Left lung (tissue), 4 donors: ENCODE measurements at regions not wholly inside any gene's neighbourhood (a gene's known extent, or its start where the extent isn't known, plus 50 kb on each side); places are given as distances from the start of the nearest gene placed in this dataset.

Experiments
- ATAC-seq: fragments of 200-7000 bp; cut with Tn5 transposase; one replicate; pipeline ENCODE4 v1.9.1; 2020; ENCODE audit warnings: moderate library complexity
- DNase-seq, 4 donors: peaks; one replicate each; pipeline ENCODE4 v3.0.0-alpha.2; 2013 to 2020
- H3K27ac ChIP-seq, 2 donors: fragments of 200-600 bp; sonication (generic) in 1 of 2; one replicate each; pipeline versions ENCODE4 v1.5.0 to v1.8.0; 2020 to 2021
- H3K27me3 ChIP-seq, 2 donors: fragments of 200-600 bp; sonication (generic) in 1 of 2; one replicate each; pipeline versions ENCODE4 v1.5.0 to v1.8.0; 2020 to 2021
- H3K36me3 ChIP-seq, 2 donors: fragments of 200-600 bp; sonication (generic) in 1 of 2; one replicate each; pipeline versions ENCODE4 v1.5.0 to v1.8.0; 2020 to 2021
- H3K4me1 ChIP-seq, 2 donors: fragments of 200-600 bp; one replicate each; pipeline ENCODE4 v1.8.0; 2021
- H3K4me3 ChIP-seq, 2 donors: fragments of 200-600 bp; sonication (generic) in 1 of 2; one replicate each; pipeline versions ENCODE4 v1.5.0 to v1.8.0; 2020 to 2021; ENCODE audit warnings: mild to moderate bottlenecking in 1 of 2
- H3K9me3 ChIP-seq, 2 donors: fragments of 200-600 bp; sonication (generic) in 1 of 2; one replicate each; pipeline versions ENCODE4 v1.5.0 to v1.8.0; 2020 to 2021
- intact Hi-C, 2 donors: fragments of 100-400 bp; cut with DNase I; formaldehyde crosslinking; loops; one replicate each; pipeline versions ENCODE4 v1.11.2 to v1.14.2; 2022
- TF ChIP-seq, protein P1 (sequence below), 2 donors: fragments of 200-600 bp; sonication (generic) in 1 of 2; IDR thresholded peaks; one replicate each; pipeline versions ENCODE4 v1.5.0 to v1.8.0; 2021; ENCODE audit warnings: antibody characterized with exemption in 2 of 2
- donor health status: DM: no; HTN: yes; CAD: no.
- donor health status: DM: no; HTN: no; CAD: no.

DNA sequence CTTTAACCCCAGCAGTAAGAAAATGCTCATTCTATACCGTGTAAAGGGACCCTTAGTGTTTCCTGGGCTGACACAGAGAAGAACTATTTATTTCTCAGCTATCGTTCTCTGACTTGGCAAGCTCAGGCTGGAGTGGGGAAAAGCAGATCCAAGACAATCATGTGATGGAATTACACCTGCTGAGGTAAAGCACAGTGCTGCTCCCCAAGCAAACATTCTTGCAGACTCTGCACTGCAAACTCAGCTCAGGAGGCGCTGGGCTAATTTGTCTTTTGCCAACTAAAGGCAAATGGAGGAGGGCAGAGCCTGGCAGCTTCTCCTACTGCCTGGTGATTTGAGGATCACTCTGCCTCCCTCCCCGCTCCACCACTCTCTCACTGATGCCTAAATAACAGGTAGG, 57.8 kb upstream of the FUT8 start:
- DNase-seq, result no peak
- no peak overlapping the region for H3K27ac ChIP-seq
- H3K4me1 ChIP-seq, result peaks cover 0 to 8% of the 10 kb centered on the region in 2 donors
- peak; percentile 51 for ATAC-seq
- H3K4me3 ChIP-seq, result no peak overlapping the region
- intact Hi-C loops, result no loop called here
- H3K27me3 ChIP-seq, result no peaks in the 10 kb centered on the region
- TF ChIP-seq, protein P1, sequence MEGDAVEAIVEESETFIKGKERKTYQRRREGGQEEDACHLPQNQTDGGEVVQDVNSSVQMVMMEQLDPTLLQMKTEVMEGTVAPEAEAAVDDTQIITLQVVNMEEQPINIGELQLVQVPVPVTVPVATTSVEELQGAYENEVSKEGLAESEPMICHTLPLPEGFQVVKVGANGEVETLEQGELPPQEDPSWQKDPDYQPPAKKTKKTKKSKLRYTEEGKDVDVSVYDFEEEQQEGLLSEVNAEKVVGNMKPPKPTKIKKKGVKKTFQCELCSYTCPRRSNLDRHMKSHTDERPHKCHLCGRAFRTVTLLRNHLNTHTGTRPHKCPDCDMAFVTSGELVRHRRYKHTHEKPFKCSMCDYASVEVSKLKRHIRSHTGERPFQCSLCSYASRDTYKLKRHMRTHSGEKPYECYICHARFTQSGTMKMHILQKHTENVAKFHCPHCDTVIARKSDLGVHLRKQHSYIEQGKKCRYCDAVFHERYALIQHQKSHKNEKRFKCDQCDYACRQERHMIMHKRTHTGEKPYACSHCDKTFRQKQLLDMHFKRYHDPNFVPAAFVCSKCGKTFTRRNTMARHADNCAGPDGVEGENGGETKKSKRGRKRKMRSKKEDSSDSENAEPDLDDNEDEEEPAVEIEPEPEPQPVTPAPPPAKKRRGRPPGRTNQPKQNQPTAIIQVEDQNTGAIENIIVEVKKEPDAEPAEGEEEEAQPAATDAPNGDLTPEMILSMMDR (IDR thresholded peaks at IDR 0.05), result no peak
- H3K9me3 ChIP-seq, result no peaks in the 10 kb centered on the region
- no peaks in the 10 kb centered on the region for H3K36me3 ChIP-seq

DNA sequence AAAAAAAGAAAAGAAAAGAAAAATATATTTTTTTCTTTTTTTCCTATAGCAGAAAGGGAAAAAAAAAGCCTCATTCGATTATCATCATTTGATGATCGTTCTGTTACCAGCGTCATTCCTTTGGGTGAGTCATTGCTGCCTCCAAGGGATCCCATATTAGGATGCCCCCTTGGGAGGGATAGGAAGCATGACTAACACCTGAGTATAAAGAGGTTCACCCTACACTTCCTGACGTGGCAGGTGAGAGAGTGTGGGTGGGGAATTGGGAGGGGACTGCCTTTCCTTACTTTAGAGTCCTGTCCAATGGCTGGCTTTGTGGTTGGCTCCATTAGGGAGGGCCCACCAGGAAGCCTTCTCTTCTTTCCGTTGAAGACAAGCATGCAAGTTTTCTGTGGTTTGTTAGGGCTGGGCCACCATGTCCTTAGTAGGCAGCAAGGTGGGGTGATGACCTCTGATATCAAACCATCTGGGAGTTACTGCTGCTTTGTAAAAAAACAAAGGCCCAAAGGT, 56.1 kb upstream of the FUT8 start:
- no peaks in the 10 kb centered on the region for H3K27me3 ChIP-seq
- peaks cover 0 to 8% of the 10 kb centered on the region in 2 donors for H3K4me1 ChIP-seq
- H3K4me3 ChIP-seq, result no peak overlapping the region
- no peaks in the 10 kb centered on the region for H3K36me3 ChIP-seq
- ATAC-seq (peak; percentile 72), DNase-seq (peak in 1 of 4 donors; percentile 47)
- TF ChIP-seq, protein P1 (IDR thresholded peaks at IDR 0.05), result no peak
- no peak overlapping the region for H3K27ac ChIP-seq
- intact Hi-C loops, result no loop called here
- H3K9me3 ChIP-seq, result no peaks in the 10 kb centered on the region

DNA sequence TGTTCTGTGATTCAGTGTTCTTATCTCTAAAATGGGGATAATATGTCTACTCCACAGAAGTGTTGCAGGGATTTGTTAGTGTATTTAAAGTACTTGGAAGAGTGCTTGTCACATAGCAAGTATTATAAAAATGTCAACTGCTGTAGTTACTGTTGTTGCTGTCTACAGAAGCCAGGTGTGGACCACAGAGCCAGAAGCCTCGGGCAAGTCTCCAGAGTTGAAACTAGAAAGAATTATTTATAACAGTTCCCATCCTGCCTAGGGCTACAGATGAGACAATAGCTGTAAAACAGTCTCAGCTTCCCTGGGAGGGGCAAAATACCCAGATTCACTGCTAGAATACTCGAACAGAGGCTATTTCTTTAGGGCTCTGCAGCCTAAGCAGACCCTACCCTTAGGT, 55.4 kb upstream of the FUT8 start:
- Histone ChIP-seq H3K27ac (no peak overlapping the region), H3K27me3 (no peaks in the 10 kb centered on the region), H3K4me1 (peaks cover 0 to 8% of the 10 kb centered on the region in 2 donors), H3K9me3 (no peaks in the 10 kb centered on the region), H3K4me3 (no peak overlapping the region), H3K36me3 (no peaks in the 10 kb centered on the region)
- ATAC-seq (peak; percentile 61), DNase-seq (no peak)
- intact Hi-C loops, result no loop called here
- TF ChIP-seq, protein P1 (IDR thresholded peaks at IDR 0.05), result no peak

DNA sequence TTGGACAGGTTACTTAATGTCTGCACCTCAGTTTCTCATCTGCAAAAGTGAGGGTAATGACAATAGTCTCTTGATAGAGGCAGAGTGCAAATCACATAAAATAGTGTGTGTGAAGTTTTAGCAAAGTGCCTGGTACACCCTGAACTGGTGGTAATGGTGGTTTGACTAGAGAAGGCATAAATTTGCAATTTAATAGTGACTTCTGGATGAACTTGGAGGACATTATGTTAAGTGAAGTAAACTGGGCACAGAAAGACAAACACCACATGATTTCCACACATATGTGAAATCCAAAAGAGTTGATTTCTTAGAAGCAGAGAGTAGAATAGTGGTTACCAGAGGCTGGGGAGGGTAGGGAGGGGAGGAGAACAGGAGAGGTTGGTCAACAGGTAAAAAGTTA, 54.8 kb upstream of the FUT8 start:
- Histone ChIP-seq H3K36me3 (no peaks in the 10 kb centered on the region), H3K4me3 (no peak overlapping the region), H3K27me3 (no peaks in the 10 kb centered on the region), H3K9me3 (no peaks in the 10 kb centered on the region), H3K4me1 (peaks cover 0 to 8% of the 10 kb centered on the region in 2 donors), H3K27ac (no peak overlapping the region)
- no peak for DNase-seq
- TF ChIP-seq, protein P1 (IDR thresholded peaks at IDR 0.05), result no peak
- ATAC-seq, result no peak
- intact Hi-C loops, result no loop called here

DNA sequence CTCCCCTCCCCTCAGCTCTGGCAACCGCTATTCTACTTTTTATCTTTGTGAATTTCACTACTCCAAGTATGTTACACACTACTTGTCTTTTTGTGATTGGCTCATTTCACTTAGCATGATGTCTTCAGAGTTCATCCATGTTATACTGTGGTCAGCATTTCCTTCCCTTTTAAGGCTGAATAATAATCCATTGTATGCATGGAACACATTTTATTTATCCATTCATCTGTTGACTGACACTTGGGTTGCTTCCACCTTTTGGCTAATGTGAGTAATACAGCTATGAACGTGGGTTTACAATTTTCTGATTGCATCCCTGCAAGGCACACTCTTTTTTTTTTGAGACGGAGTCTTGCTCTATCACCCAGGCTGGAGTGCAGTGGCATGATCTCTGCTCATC, 53.0 kb upstream of the FUT8 start:
- Histone ChIP-seq H3K27me3 (no peaks in the 10 kb centered on the region), H3K9me3 (no peaks in the 10 kb centered on the region), H3K4me3 (no peak overlapping the region), H3K36me3 (no peaks in the 10 kb centered on the region), H3K4me1 (peaks cover 0 to 8% of the 10 kb centered on the region in 2 donors), H3K27ac (no peak overlapping the region)
- ATAC-seq, result no peak
- intact Hi-C loops, result no loop called here
- no peak for DNase-seq
- TF ChIP-seq, protein P1 (IDR thresholded peaks at IDR 0.05), result no peak
